Endothelial cell of umbilical vein (primary cell): ENCODE measurements at regions not wholly inside any gene's neighbourhood (a gene's known extent, or its start where the extent isn't known, plus 50 kb on each side); places are given as distances from the start of the nearest gene placed in this dataset.

Experiments used
- BruUV-seq: library from RNA; stranded (reverse); fragments of 400-500 nt; replicated peaks from 2 replicates; lab custom pipeline; 2021; lab: Mats Ljungman, UMichigan
- CTCF ChIA-PET: fragments of 300-600, 350-600 bp; sonication (Branson Sonifier 250); formaldehyde crosslinking; loops from one replicate; lab custom pipeline; 2021; ENCODE audit warnings: antibody characterized with exemption, inconsistent platforms; lab: Charles Lee
- POLR2A ChIA-PET: fragments of 300-600, 350-600 bp; sonication (Branson Sonifier 250); formaldehyde crosslinking; loops from one replicate; lab custom pipeline; 2021; ENCODE audit warnings: antibody characterized with exemption, inconsistent platforms; lab: Charles Lee
- DNase-seq: peaks from one replicate; pipeline ENCODE4 v3.0.0-alpha.2; 2011; ENCODE audit warnings: low read depth, low spot score
- FAIRE-seq: peaks from 2 replicates; lab custom pipeline; 2011; peaks lifted over from hg19 to GRCh38; lab: Jason Lieb, UNC
- H2AFZ ChIP-seq: 2 replicates; pipeline ENCODE4 v1.6.0; 2012; ENCODE audit warnings: low read depth, low read length, control low read depth, inconsistent platforms
- H3K27ac ChIP-seq: 2 replicates; pipeline ENCODE4 v1.5.1; 2011; ENCODE audit warnings: low read depth, mild to moderate bottlenecking, control low read depth, low read length, moderate library complexity; ENCODE audit not compliant: insufficient read depth
- H3K27me3 ChIP-seq, 2 experiments: 2 replicates each; pipeline versions ENCODE4 v1.6.0 to v1.6.1; 2011; ENCODE audit warnings: low read length in 2 of 2, mixed read lengths in 1 of 2; ENCODE audit not compliant: control insufficient read depth in 2 of 2, insufficient read depth in 2 of 2
- H3K36me3 ChIP-seq, 2 experiments: 2 replicates in 1 of 2; 3 replicates in 1 of 2; pipeline ENCODE4 v1.5.1; 2011; ENCODE audit warnings: low read length in 2 of 2, mild to moderate bottlenecking in 1 of 2, moderate library complexity in 1 of 2; ENCODE audit not compliant: control insufficient read depth in 2 of 2, insufficient read depth in 2 of 2; ENCODE audit errors: extremely low read depth in 1 of 2
- H3K4me1 ChIP-seq: 3 replicates; pipeline ENCODE4 v1.5.1; 2011; ENCODE audit warnings: mild to moderate bottlenecking, low read length; ENCODE audit not compliant: control insufficient read depth, insufficient read depth; ENCODE audit errors: extremely low read depth
- H3K4me2 ChIP-seq: 2 replicates; pipeline ENCODE4 v1.6.1; 2011; ENCODE audit warnings: low read length, control low read depth, mixed read lengths; ENCODE audit not compliant: insufficient read depth
- H3K4me3 ChIP-seq, 3 experiments: fragments of 200-600 bp in 1 of 3; sonication (generic), shearing (Covaris generic) in 1 of 3; replicated peaks in 1 of 3; 2 replicates each; pipeline ENCODE4 v1.5.1; 2011 to 2016; ENCODE audit warnings: control low read depth in 3 of 3, low read length in 3 of 3, mild to moderate bottlenecking in 2 of 3, inconsistent platforms in 1 of 3, low read depth in 1 of 3, moderate library complexity in 1 of 3; ENCODE audit not compliant: insufficient read depth in 1 of 3
- H3K79me2 ChIP-seq: 2 replicates; pipeline ENCODE4 v1.6.0; 2012; ENCODE audit warnings: low read length, inconsistent platforms; ENCODE audit not compliant: control insufficient read depth, insufficient read depth
- H3K9ac ChIP-seq: replicated peaks from 2 replicates; pipeline ENCODE3; 2011; ENCODE audit warnings: low read length, control low read depth; ENCODE audit not compliant: insufficient read depth; ENCODE audit errors: extremely low read depth
- H3K9me1 ChIP-seq: replicated peaks from 3 replicates; pipeline ENCODE4 v1.6.0; 2011; ENCODE audit warnings: mild to moderate bottlenecking, low read length; ENCODE audit not compliant: control insufficient read depth, insufficient read depth; ENCODE audit errors: extremely low read depth
- H3K9me3 ChIP-seq: replicated peaks from 2 replicates; pipeline ENCODE4 v1.5.1; 2012; ENCODE audit warnings: low read length, inconsistent platforms; ENCODE audit not compliant: control insufficient read depth, insufficient read depth
- H4K20me1 ChIP-seq: replicated peaks from 2 replicates; pipeline ENCODE3; 2011; ENCODE audit warnings: mild to moderate bottlenecking, low read length; ENCODE audit not compliant: control insufficient read depth, insufficient read depth; ENCODE audit errors: extremely low read depth
- EZH2 ChIP-seq: IDR thresholded peaks from 2 replicates; pipeline ENCODE4 v1.6.1; 2012; ENCODE audit warnings: borderline replicate concordance, low read depth, mild to moderate bottlenecking, moderate library complexity, low read length, inconsistent platforms; ENCODE audit not compliant: severe bottlenecking
- FOS ChIP-seq: IDR thresholded peaks from 2 replicates; pipeline ENCODE4 v1.6.1; 2011; ENCODE audit warnings: mild to moderate bottlenecking, low read length, moderate library complexity, borderline replicate concordance; ENCODE audit not compliant: insufficient read depth
- GATA2 ChIP-seq: IDR thresholded peaks from 2 replicates; pipeline ENCODE4 v1.7.0; 2011; ENCODE audit warnings: low read depth, mild to moderate bottlenecking, moderate library complexity, mixed read lengths, low read length; ENCODE audit not compliant: insufficient read length, insufficient read depth
- JUN ChIP-seq: IDR thresholded peaks from 2 replicates; pipeline ENCODE4 v1.6.1; 2011; ENCODE audit warnings: borderline replicate concordance, low read depth; ENCODE audit not compliant: insufficient read length, insufficient read depth
- MYC ChIP-seq: IDR thresholded peaks from one replicate; pipeline ENCODE4 v1.6.1; 2011; ENCODE audit warnings: mild to moderate bottlenecking, low read depth, low read length
- POLR2A ChIP-seq: IDR thresholded peaks from 2 replicates; pipeline ENCODE4 v1.6.1; 2012; ENCODE audit warnings: low read depth, mild to moderate bottlenecking, control low read depth, low read length
- POLR2AphosphoS5 ChIP-seq: IDR thresholded peaks from 2 replicates; pipeline ENCODE4 v1.6.1; 2012; ENCODE audit warnings: low read depth, mild to moderate bottlenecking, control low read depth, low read length, moderate library complexity; ENCODE audit not compliant: insufficient read depth
- dilution Hi-C: fragments of 300-500 bp; cut with MboI; formaldehyde crosslinking; loops from one replicate; pipeline ENCODE4 v1.15.0; 2019; ENCODE audit warnings: low sequenced_read_pairs; ENCODE audit not compliant: extremely low pct_ligation_motif_present
- intact Hi-C: fragments of 100-400 bp; cut with micrococcal nuclease; formaldehyde crosslinking; loops from one replicate; pipeline ENCODE4 v1.10.0; 2022
- TF ChIP-seq, protein P1 (sequence below): IDR thresholded peaks from 2 replicates; pipeline ENCODE4 v1.6.1; 2011; ENCODE audit not compliant: insufficient read depth, insufficient read length
- TF ChIP-seq, protein P2 (sequence below), 2 donors: IDR thresholded peaks; 1 replicate in 1 of 2; 2 replicates in 1 of 2; pipeline ENCODE4 v1.5.1; 2011; ENCODE audit warnings: low read length in 2 of 2, mild to moderate bottlenecking in 2 of 2, moderate library complexity in 2 of 2, control low read depth in 1 of 2, inconsistent platforms in 1 of 2, low read depth in 1 of 2; ENCODE audit not compliant: insufficient read depth in 1 of 2; ENCODE audit errors: extremely low read depth in 1 of 2

DNA sequence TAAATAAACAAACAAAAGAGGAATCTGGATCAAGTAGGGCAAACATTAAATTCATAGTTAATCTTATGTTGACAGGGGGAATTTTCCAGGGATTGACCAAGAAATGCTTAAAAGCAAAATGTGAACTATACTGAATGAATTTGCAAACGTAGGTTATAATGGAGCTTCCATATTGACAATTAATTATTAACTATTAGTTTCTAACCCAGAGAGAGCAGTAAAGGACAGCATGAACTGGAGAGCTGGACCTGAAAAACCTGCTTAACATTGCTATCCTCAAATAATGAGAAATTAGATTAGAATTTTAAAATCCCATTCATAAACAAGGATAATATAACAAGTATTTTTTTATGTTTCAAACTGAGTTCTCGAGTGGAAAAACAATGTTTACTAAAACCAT lies 1089.6 kb downstream of the DNAJB9 start:
- Histone ChIP-seq H3K4me1 (no peaks in the 10 kb centered on the region), H3K79me2 (no peaks in the 10 kb centered on the region), H2AFZ (no peak overlapping the region), H3K9ac (no peak overlapping the region), H3K36me3 (no peaks in the 10 kb centered on the region), H4K20me1 (no peaks in the 10 kb centered on the region), H3K4me2 (no peak overlapping the region), H3K9me1 (no peaks in the 10 kb centered on the region), H3K27me3 (no peaks in the 10 kb centered on the region), H3K9me3 (no peaks in the 10 kb centered on the region), H3K27ac (no peak overlapping the region), H3K4me3 (no peak overlapping the region)
- dilution Hi-C loops, result no loop called here
- FAIRE-seq, result no peak
- CTCF ChIA-PET, result no interaction called here
- no peak for DNase-seq
- intact Hi-C loops, result no loop called here
- POLR2A ChIA-PET, result no interaction called here
- TF ChIP-seq GATA2, result no peak
- no peak for TF ChIP-seq FOS
- TF ChIP-seq, protein P1, sequence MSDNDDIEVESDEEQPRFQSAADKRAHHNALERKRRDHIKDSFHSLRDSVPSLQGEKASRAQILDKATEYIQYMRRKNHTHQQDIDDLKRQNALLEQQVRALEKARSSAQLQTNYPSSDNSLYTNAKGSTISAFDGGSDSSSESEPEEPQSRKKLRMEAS, result no peak
- TF ChIP-seq EZH2, result no peak
- no peak for TF ChIP-seq POLR2AphosphoS5
- TF ChIP-seq, protein P2, sequence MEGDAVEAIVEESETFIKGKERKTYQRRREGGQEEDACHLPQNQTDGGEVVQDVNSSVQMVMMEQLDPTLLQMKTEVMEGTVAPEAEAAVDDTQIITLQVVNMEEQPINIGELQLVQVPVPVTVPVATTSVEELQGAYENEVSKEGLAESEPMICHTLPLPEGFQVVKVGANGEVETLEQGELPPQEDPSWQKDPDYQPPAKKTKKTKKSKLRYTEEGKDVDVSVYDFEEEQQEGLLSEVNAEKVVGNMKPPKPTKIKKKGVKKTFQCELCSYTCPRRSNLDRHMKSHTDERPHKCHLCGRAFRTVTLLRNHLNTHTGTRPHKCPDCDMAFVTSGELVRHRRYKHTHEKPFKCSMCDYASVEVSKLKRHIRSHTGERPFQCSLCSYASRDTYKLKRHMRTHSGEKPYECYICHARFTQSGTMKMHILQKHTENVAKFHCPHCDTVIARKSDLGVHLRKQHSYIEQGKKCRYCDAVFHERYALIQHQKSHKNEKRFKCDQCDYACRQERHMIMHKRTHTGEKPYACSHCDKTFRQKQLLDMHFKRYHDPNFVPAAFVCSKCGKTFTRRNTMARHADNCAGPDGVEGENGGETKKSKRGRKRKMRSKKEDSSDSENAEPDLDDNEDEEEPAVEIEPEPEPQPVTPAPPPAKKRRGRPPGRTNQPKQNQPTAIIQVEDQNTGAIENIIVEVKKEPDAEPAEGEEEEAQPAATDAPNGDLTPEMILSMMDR (IDR thresholded peaks at IDR 0.05; ENCODE audit: extremely low read depth in 1 of 2, insufficient read depth in 1 of 2, low read depth in 1 of 2, low read length in 2 of 2), result no peak
- no peak for TF ChIP-seq MYC
- no peak for TF ChIP-seq POLR2A
- TF ChIP-seq JUN, result no peak
- no TSS peak for BruUV-seq
